Retinal pigment epithelial cell (primary cell): ENCODE measurements at regions not wholly inside any gene's neighbourhood (a gene's known extent, or its start where the extent isn't known, plus 50 kb on each side); places are given as distances from the start of the nearest gene placed in this dataset.

Experiments
- DNase-seq: peaks from one replicate; pipeline ENCODE4 v3.0.0-alpha.2; 2010; ENCODE audit warnings: low read depth
- H3K4me3 ChIP-seq: 2 replicates; pipeline ENCODE4 v1.5.1; 2011; ENCODE audit warnings: mild to moderate bottlenecking, low read length, control low read depth, moderate library complexity
- CTCF ChIP-seq: conservative IDR thresholded peaks from 2 replicates; pipeline ENCODE4 v1.5.1; 2011; ENCODE audit warnings: low read depth, low read length, control low read depth, inconsistent platforms

GRCh38 chr6:26202811-26203583 lies 115.8 kb downstream of the HFE start:
- TF ChIP-seq CTCF = no peak
- DNase-seq = no peak
- H3K4me3 ChIP-seq = no peak overlapping the region

DNA sequence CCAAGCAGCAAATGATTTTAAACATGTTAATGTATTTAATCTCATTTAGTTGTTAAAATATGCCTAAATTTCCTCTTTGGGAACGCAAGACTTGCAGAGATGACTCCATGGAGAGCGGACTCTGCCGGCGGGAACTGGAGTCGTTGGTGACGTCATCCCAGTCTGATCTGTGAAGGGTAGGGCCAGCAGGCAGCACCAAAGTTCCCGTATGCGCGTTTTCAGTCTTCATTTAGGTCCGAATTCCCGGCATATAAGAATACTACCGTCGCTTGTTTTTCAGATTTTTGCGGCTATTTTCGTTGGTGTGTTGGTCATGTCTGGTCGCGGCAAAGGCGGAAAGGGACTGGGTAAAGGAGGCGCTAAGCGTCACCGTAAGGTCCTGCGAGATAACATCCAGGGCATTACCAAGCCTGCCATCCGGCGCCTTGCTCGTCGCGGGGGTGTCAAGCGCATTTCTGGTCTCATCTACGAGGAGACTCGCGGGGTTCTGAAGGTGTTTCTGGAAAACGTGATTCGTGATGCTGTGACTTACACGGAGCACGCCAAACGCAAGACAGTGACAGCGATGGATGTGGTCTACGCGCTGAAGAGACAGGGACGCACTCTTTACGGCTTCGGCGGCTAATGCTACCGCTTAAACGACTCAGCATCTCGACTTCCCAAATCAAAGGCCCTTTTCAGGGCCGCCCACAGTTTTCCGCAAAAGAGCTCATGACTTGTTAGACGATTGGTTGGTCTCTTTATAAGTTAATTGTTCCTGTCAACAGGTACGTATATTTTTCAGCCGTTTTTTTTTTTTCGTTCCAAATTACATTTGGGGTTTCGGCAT lies 117.3 kb downstream of the HFE start:
- H3K4me3 ChIP-seq = peak overlapping the region; percentile 93
- peak; percentile 96 for DNase-seq
- peak; percentile 39 for TF ChIP-seq CTCF

GRCh38 chr6:26205161-26205624 lies 118.0 kb downstream of the HFE start:
- DNase-seq = no peak
- no peak for TF ChIP-seq CTCF

GRCh38 chr6:26205625-26206574 lies 118.7 kb downstream of the HFE start:
- peak overlapping the region; percentile 93 for H3K4me3 ChIP-seq
- no peak for TF ChIP-seq CTCF

More at GRCh38 chr6:26205161-26205624, 118.0 kb downstream of the HFE start:
- peak overlapping the region; percentile 93 for H3K4me3 ChIP-seq

DNA sequence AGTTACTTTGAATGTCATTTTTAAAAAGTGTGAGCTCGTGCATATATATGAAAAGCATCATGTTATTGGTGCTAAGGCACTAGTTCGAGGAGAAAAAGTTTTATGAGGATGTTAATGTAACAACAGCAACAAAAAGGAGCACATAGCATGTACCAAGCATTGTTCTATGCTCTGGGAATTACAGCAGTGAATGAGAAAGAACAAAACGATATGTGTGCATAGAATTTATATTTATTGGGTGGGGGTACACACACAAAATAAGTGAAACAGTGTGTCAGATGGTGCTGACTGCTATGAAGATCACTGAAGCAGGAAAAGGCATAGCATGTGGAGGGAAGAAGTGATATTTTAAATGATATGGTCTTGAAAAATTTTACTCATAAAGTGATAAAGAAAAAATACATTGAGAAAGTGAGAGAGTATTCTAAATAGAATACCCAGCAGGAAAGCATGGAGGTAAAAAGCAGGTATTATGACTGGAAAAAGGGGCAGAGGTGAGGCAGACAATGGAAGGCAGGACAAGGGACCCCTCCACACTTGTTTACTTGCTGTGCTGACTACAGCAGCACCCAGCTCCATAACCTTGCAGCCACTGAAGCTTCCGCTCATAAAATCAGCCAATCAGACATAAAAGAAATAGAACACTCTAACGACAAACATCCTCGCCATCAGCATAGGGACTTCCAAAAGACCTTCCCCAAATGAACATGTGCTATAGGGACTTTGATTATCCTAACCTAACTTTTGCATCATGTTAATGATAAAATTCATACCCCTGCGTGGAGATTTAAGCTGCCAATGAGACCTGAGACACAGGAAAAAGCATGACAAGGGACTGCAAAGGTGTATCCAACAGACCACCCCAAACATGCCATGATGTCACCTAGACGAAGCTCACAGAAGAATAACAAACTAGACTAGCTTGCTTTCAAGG lies 119.9 kb downstream of the HFE start:
- no peak for TF ChIP-seq CTCF
- DNase-seq = no peak
- H3K4me3 ChIP-seq = no peak overlapping the region

More at GRCh38 chr6:26205625-26206574, 118.7 kb downstream of the HFE start:
- DNase-seq = no peak

DNA sequence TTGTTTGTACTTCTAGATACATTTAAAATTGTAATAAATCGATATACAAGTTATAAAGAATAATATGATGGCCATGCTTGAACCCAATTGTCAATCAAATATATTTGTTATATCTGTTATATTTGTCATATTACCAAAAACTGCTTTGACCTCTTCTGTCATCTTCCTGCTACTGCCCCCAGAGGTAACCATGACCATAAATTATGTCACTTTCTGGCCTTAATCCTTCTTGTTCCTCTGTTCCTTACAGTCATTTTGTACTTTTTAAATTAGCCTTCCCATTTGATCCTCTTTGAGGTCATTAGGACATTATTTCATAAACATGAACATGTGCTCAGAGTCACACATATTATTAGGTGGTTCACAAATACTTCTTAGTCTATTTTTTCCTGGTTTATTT lies 124.7 kb downstream of the HFE start:
- H3K4me3 ChIP-seq = no peak overlapping the region
- DNase-seq = no peak
- no peak for TF ChIP-seq CTCF
